HEK293T (cell line): ENCODE measurements at regions not wholly inside any gene's neighbourhood (a gene's known extent, or its start where the extent isn't known, plus 50 kb on each side); places are given as distances from the start of the nearest gene placed in this dataset.

Source experiments
- CTCF ChIA-PET: fragments of 350-600 bp; formaldehyde crosslinking; extraction: SDS; loops from one replicate; lab custom pipeline; 2021; ENCODE audit warnings: antibody characterized with exemption, inconsistent platforms; lab: Yijun Ruan, JAX
- POLR2A ChIA-PET: fragments of 350-600 bp; formaldehyde crosslinking; extraction: SDS; loops from one replicate; lab custom pipeline; 2020; ENCODE audit warnings: antibody characterized with exemption, inconsistent platforms; lab: Yijun Ruan, JAX
- DNase-seq: peaks from one replicate; pipeline ENCODE4 v3.0.0; 2012; ENCODE audit warnings: mixed read lengths; ENCODE audit errors: extremely low spot score
- ARNT ChIP-seq: fragments of 450-650 bp; IDR thresholded peaks from 2 replicates; pipeline ENCODE4 v1.6.1; 2017; ENCODE audit warnings: mild to moderate bottlenecking
- BHLHE40 ChIP-seq: fragments of 450-650 bp; IDR thresholded peaks from 2 replicates; pipeline ENCODE4 v1.6.1; 2016; ENCODE audit warnings: mild to moderate bottlenecking, moderate library complexity, borderline replicate concordance
- CTBP1 ChIP-seq: fragments of 450-650 bp; IDR thresholded peaks from 2 replicates; pipeline ENCODE4 v1.6.1; 2016; ENCODE audit warnings: borderline replicate concordance
- ELF4 ChIP-seq: fragments of 450-650 bp; IDR thresholded peaks from 2 replicates; pipeline ENCODE4 v1.6.1; 2017; ENCODE audit warnings: antibody characterized with exemption
- FOXA1 ChIP-seq: fragments of 450-650 bp; IDR thresholded peaks from 2 replicates; pipeline ENCODE4 v1.6.1; 2016; ENCODE audit warnings: mild to moderate bottlenecking
- FOXK2 ChIP-seq: fragments of 450-650 bp; IDR thresholded peaks from 2 replicates; pipeline ENCODE4 v1.6.1; 2016; ENCODE audit warnings: mild to moderate bottlenecking
- FOXM1 ChIP-seq: fragments of 450-650 bp; IDR thresholded peaks from 2 replicates; pipeline ENCODE4 v1.6.1; 2017; ENCODE audit warnings: mild to moderate bottlenecking, borderline replicate concordance
- HDGF ChIP-seq: fragments of 450-650 bp; IDR thresholded peaks from 2 replicates; pipeline ENCODE4 v1.6.1; 2017; ENCODE audit warnings: antibody characterized with exemption, borderline replicate concordance
- L3MBTL2 ChIP-seq: fragments of 450-650 bp; conservative IDR thresholded peaks from 2 replicates; pipeline ENCODE4 v1.6.1; 2016; ENCODE audit warnings: mild to moderate bottlenecking
- LEF1 ChIP-seq: fragments of 450-650 bp; IDR thresholded peaks from 2 replicates; pipeline ENCODE4 v1.6.1; 2017; ENCODE audit warnings: mild to moderate bottlenecking, borderline replicate concordance
- NFRKB ChIP-seq: fragments of 450-650 bp; IDR thresholded peaks from 2 replicates; pipeline ENCODE4 v1.6.1; 2016; ENCODE audit warnings: mild to moderate bottlenecking, moderate library complexity
- PKNOX1 ChIP-seq: fragments of 450-650 bp; IDR thresholded peaks from 2 replicates; pipeline ENCODE4 v1.6.1; 2016
- SP1 ChIP-seq: fragments of 450-650 bp; IDR thresholded peaks from 2 replicates; pipeline ENCODE4 v1.6.1; 2017
- SUZ12 ChIP-seq: fragments of 450-650 bp; IDR thresholded peaks from 2 replicates; pipeline ENCODE4 v1.6.1; 2016; ENCODE audit warnings: mild to moderate bottlenecking
- TARDBP ChIP-seq: fragments of 450-650 bp; IDR thresholded peaks from 2 replicates; pipeline ENCODE4 v1.6.1; 2016
- ZNF384 ChIP-seq: fragments of 450-650 bp; IDR thresholded peaks from 2 replicates; pipeline ENCODE4 v1.6.1; 2016

GRCh38 chr11:127369356-127369755 lies 368.8 kb upstream of the KIRREL3 start:
- POLR2A ChIA-PET = no interaction called here

GRCh38 chr11:127362754-127363308 lies 362.3 kb upstream of the KIRREL3 start:
- POLR2A ChIA-PET = no interaction called here
- DNase-seq = no peak
- CTCF ChIA-PET = no interaction called here
- no peak for TF ChIP-seq TARDBP
- TF ChIP-seq LEF1 = no peak
- TF ChIP-seq ELF4 = no peak
- TF ChIP-seq ZNF384 = no peak
- no peak for TF ChIP-seq FOXA1
- TF ChIP-seq PKNOX1 = no peak

More at GRCh38 chr11:127369356-127369755, 368.8 kb upstream of the KIRREL3 start:
- no peak for DNase-seq
- CTCF ChIA-PET = no interaction called here
- no peak for TF ChIP-seq HDGF
- TF ChIP-seq BHLHE40 = no peak
- no peak for TF ChIP-seq NFRKB
- no peak for TF ChIP-seq FOXM1

- ChIA-PET CTCF (no interaction called here), POLR2A (no interaction called here)
- DNase-seq = no peak
- TF ChIP-seq SUZ12 (no peak), ELF4 (no peak), HDGF (no peak), BHLHE40 (no peak), CTBP1 (no peak), FOXM1 (no peak), ZNF384 (no peak), ARNT (no peak), L3MBTL2 (no peak), TARDBP (no peak), SP1 (no peak), NFRKB (no peak), PKNOX1 (no peak), FOXK2 (no peak), FOXA1 (no peak), LEF1 (no peak)
These were observed 357.6 kb upstream of the KIRREL3 start for GRCh38 chr11:127358160-127358559.

GRCh38 chr11:127350476-127350875 lies 349.9 kb upstream of the KIRREL3 start:
- ChIA-PET POLR2A (no interaction called here), CTCF (no interaction called here)

GRCh38 chr11:127345819-127346459 lies 345.4 kb upstream of the KIRREL3 start:
- TF ChIP-seq CTBP1 = no peak
- TF ChIP-seq ELF4 = no peak
- TF ChIP-seq L3MBTL2 = no peak
- TF ChIP-seq FOXK2 = no peak
- no peak for TF ChIP-seq LEF1
- no peak for TF ChIP-seq FOXA1
- TF ChIP-seq ZNF384 = no peak
- TF ChIP-seq NFRKB = no peak
- TF ChIP-seq BHLHE40 = no peak
- no peak for TF ChIP-seq HDGF
- no peak for TF ChIP-seq SUZ12
- no peak for TF ChIP-seq SP1
- no peak for TF ChIP-seq PKNOX1
- CTCF ChIA-PET = interaction anchor here (0.9 to 1.3 kb wide), 2 partner anchors 38 to 905 kb away, joined by 3 to 4 read pairs; no protein-coding TSS in a partner anchor
- POLR2A ChIA-PET = no interaction called here
- peak; percentile 32 for DNase-seq

More at GRCh38 chr11:127350476-127350875, 349.9 kb upstream of the KIRREL3 start:
- no peak for DNase-seq
- TF ChIP-seq NFRKB (no peak), SUZ12 (no peak), HDGF (no peak), LEF1 (no peak), SP1 (no peak), TARDBP (no peak), CTBP1 (no peak), L3MBTL2 (no peak), BHLHE40 (no peak), PKNOX1 (no peak), ZNF384 (no peak), FOXK2 (no peak), ARNT (no peak), ELF4 (no peak)

- ChIA-PET CTCF (no interaction called here), POLR2A (no interaction called here)
- no peak for TF ChIP-seq ZNF384
- no peak for TF ChIP-seq ARNT
- no peak for TF ChIP-seq FOXK2
- TF ChIP-seq CTBP1 = no peak
- TF ChIP-seq TARDBP = no peak
- no peak for TF ChIP-seq L3MBTL2
- no peak for TF ChIP-seq ELF4
- no peak for TF ChIP-seq SP1
- TF ChIP-seq SUZ12 = no peak
- DNase-seq = no peak
These were observed 339.9 kb upstream of the KIRREL3 start for GRCh38 chr11:127340438-127340837.
